NCI-H2029 (cell line): ENCODE measurements at regions not wholly inside any gene's neighbourhood (a gene's known extent, or its start where the extent isn't known, plus 50 kb on each side); places are given as distances from the start of the nearest gene placed in this dataset.
"Not testable (repeated sequence)": the region's sequence is repeated elsewhere in the genome, so short reads cannot be mapped to it uniquely, and the experiment has no call there.

ENCODE experiments used
- DNase-seq: peaks from one replicate; lab custom pipeline; 2025; lab: John Stamatoyannopoulos, UW

- no peak for DNase-seq
Observed at GRCh38 chr20:1825938-1826445, 69.2 kb upstream of the SIRPA start.

GRCh38 chr20:1825507-1825906, 69.7 kb upstream of the SIRPA start:
- no peak for DNase-seq

- DNase-seq, result no peak
Observed at GRCh38 chr20:1824834-1825233, 70.4 kb upstream of the SIRPA start.

GRCh38 chr20:1824181-1824580, 71.0 kb upstream of the SIRPA start:
- no peak for DNase-seq

- no peak for DNase-seq
Observed at GRCh38 chr20:1823450-1823844, 71.8 kb upstream of the SIRPA start.

- DNase-seq, result no peak
Observed at GRCh38 chr20:1822564-1823449, 72.4 kb upstream of the SIRPA start.

GRCh38 chr20:1820138-1821079, 74.8 kb upstream of the SIRPA start:
- DNase-seq, result no peak

- DNase-seq, result no peak
Observed at GRCh38 chr20:1819311-1820137, 75.7 kb upstream of the SIRPA start.

- no peak for DNase-seq
Observed at GRCh38 chr20:1818895-1819294, 76.3 kb upstream of the SIRPA start.

GRCh38 chr20:1818247-1818840, 76.9 kb upstream of the SIRPA start:
- no peak for DNase-seq

GRCh38 chr20:1817577-1818211, 77.5 kb upstream of the SIRPA start:
- no peak for DNase-seq

- DNase-seq, result no peak
Observed at GRCh38 chr20:1816384-1817381, 78.5 kb upstream of the SIRPA start.

GRCh38 chr20:1815502-1816085, 79.6 kb upstream of the SIRPA start:
- DNase-seq, result no peak

GRCh38 chr20:1814861-1815260, 80.3 kb upstream of the SIRPA start:
- DNase-seq, result not testable (repeated sequence)

GRCh38 chr20:1813674-1814635, 81.3 kb upstream of the SIRPA start:
- DNase-seq, result no peak

- no peak for DNase-seq
Observed at GRCh38 chr20:1813101-1813529, 82.1 kb upstream of the SIRPA start.

GRCh38 chr20:1811621-1812498, 83.3 kb upstream of the SIRPA start:
- DNase-seq, result no peak
